H1 (cell line): ENCODE measurements at regions not wholly inside any gene's neighbourhood (a gene's known extent, or its start where the extent isn't known, plus 50 kb on each side); places are given as distances from the start of the nearest gene placed in this dataset.

Experiments
- CTCF ChIA-PET: fragments of 300-600 bp; sonication (Branson Sonifier 250); formaldehyde crosslinking; loops from one replicate; lab custom pipeline; 2021; ENCODE audit not compliant: partially characterized antibody; lab: Charles Lee
- POLR2A ChIA-PET: fragments of 300-600 bp; sonication (Branson Sonifier 250); formaldehyde crosslinking; loops from one replicate; lab custom pipeline; 2021; ENCODE audit warnings: inconsistent platforms; ENCODE audit not compliant: partially characterized antibody; lab: Charles Lee
- DNase-seq, 2 experiments: peaks; one replicate each; pipeline versions ENCODE4 v3.0.0 to v3.0.0-alpha.2; 2010 to 2022; ENCODE audit warnings: low spot score in 2 of 2, low read depth in 1 of 2, mixed read lengths in 1 of 2
- FAIRE-seq: peaks from 2 replicates; lab custom pipeline; 2011; peaks lifted over from hg19 to GRCh38; lab: Jason Lieb, UNC
- H2AFZ ChIP-seq: 2 replicates; pipeline ENCODE4 v1.8.1; 2012; ENCODE audit warnings: low read length, inconsistent platforms
- H2AK5ac ChIP-seq: 2 replicates; pipeline ENCODE4 v1.6.1; 2013; ENCODE audit warnings: low read depth, low read length
- H2BK120ac ChIP-seq: replicated peaks from 2 replicates; pipeline ENCODE3; 2013; ENCODE audit warnings: low read depth, low read length, inconsistent platforms
- H2BK12ac ChIP-seq: 2 replicates; pipeline ENCODE4 v1.6.1; 2013; ENCODE audit warnings: low read depth, low read length
- H2BK15ac ChIP-seq: 2 replicates; pipeline ENCODE4 v1.6.1; 2013; ENCODE audit warnings: low read length
- H2BK20ac ChIP-seq: 2 replicates; pipeline ENCODE4 v1.6.1; 2013; ENCODE audit warnings: low read length
- H2BK5ac ChIP-seq: 2 replicates; pipeline ENCODE4 v1.6.1; 2013; ENCODE audit warnings: low read depth, low read length
- H3K14ac ChIP-seq: 2 replicates; pipeline ENCODE4 v1.6.1; 2013; ENCODE audit warnings: inconsistent platforms; ENCODE audit not compliant: insufficient read length
- H3K18ac ChIP-seq: 2 replicates; pipeline ENCODE4 v1.6.1; 2013; ENCODE audit warnings: low read length; ENCODE audit errors: extremely low read depth
- H3K23ac ChIP-seq: 2 replicates; pipeline ENCODE4 v1.6.1; 2013; ENCODE audit warnings: inconsistent platforms; ENCODE audit not compliant: insufficient read length
- H3K23me2 ChIP-seq: 2 replicates; pipeline ENCODE4 v1.6.1; 2013; ENCODE audit warnings: low read depth, low read length
- H3K27ac ChIP-seq: 2 replicates; pipeline ENCODE4 v1.6.1; 2011; ENCODE audit warnings: low read depth, low read length, inconsistent platforms
- H3K27me3 ChIP-seq, 4 experiments: replicated peaks in 1 of 4; 1 replicate in 1 of 4; 2 replicates in 3 of 4; pipeline versions ENCODE4 v1.6.1 to v1.8.1; 2011 to 2013; ENCODE audit warnings: low read length in 3 of 4, mild to moderate bottlenecking in 3 of 4, inconsistent platforms in 2 of 4, mixed read lengths in 2 of 4, moderate library complexity in 1 of 4; ENCODE audit not compliant: control insufficient read depth in 3 of 4, insufficient read depth in 3 of 4; ENCODE audit errors: extremely low read depth in 1 of 4
- H3K36me3 ChIP-seq, 4 experiments: 2 replicates each; pipeline versions ENCODE4 v1.6.1 to v1.8.1; 2011 to 2013; ENCODE audit warnings: mild to moderate bottlenecking in 4 of 4, low read length in 3 of 4, moderate library complexity in 2 of 4, control low read depth in 1 of 4, inconsistent platforms in 1 of 4; ENCODE audit not compliant: insufficient read depth in 4 of 4, control insufficient read depth in 2 of 4
- H3K4ac ChIP-seq: replicated peaks from 2 replicates; pipeline ENCODE3; 2013; ENCODE audit warnings: low read length, low read depth, mixed read lengths, inconsistent platforms; ENCODE audit not compliant: insufficient read length
- H3K4me1 ChIP-seq, 4 experiments: replicated peaks in 1 of 4; 1 replicate in 1 of 4; 2 replicates in 3 of 4; pipeline versions ENCODE4 v1.6.1 to v1.8.1; 2011 to 2013; ENCODE audit warnings: low read length in 3 of 4, inconsistent platforms in 2 of 4, mixed read lengths in 1 of 4; ENCODE audit not compliant: insufficient read depth in 4 of 4, control insufficient read depth in 3 of 4
- H3K4me2 ChIP-seq, 2 experiments: 2 replicates each; pipeline versions ENCODE4 v1.6.1 to v1.8.1; 2011 to 2013; ENCODE audit warnings: low read depth in 2 of 2, low read length in 2 of 2, control low read depth in 1 of 2, inconsistent platforms in 1 of 2, mild to moderate bottlenecking in 1 of 2; ENCODE audit not compliant: insufficient read depth in 1 of 2
- H3K4me3 ChIP-seq, 4 experiments: fragments of 200-600, 300-600 bp in 1 of 4; sonication (generic), shearing (Covaris generic), sonication (Bioruptor Twin) in 1 of 4; 2 replicates each; pipeline versions ENCODE4 v1.5.1 to v1.8.1; 2011 to 2016; ENCODE audit warnings: low read length in 4 of 4, low read depth in 3 of 4, control low read depth in 2 of 4, inconsistent platforms in 2 of 4, mild to moderate bottlenecking in 2 of 4, mixed read lengths in 1 of 4, moderate library complexity in 1 of 4; ENCODE audit not compliant: insufficient read depth in 2 of 4; ENCODE audit errors: extremely low read depth in 1 of 4
- H3K56ac ChIP-seq: replicated peaks from 2 replicates; pipeline ENCODE3; 2013; ENCODE audit warnings: low read depth, mild to moderate bottlenecking, mixed read lengths, low read length, inconsistent platforms; ENCODE audit not compliant: insufficient read length
- H3K79me1 ChIP-seq: 2 replicates; pipeline ENCODE4 v1.6.1; 2013; ENCODE audit warnings: low read depth, low read length, control low read depth
- H3K79me2 ChIP-seq, 2 experiments: 2 replicates each; pipeline versions ENCODE4 v1.6.1 to v1.8.1; 2012 to 2013; ENCODE audit warnings: low read length in 2 of 2, mild to moderate bottlenecking in 2 of 2, inconsistent platforms in 1 of 2; ENCODE audit not compliant: insufficient read depth in 2 of 2, control insufficient read depth in 1 of 2
- H3K9ac ChIP-seq, 4 experiments: replicated peaks in 1 of 4; 1 replicate in 1 of 4; 2 replicates in 3 of 4; pipeline versions ENCODE4 v1.6.1 to v1.8.1; 2011 to 2013; ENCODE audit warnings: low read depth in 3 of 4, low read length in 3 of 4, control low read depth in 2 of 4, mild to moderate bottlenecking in 2 of 4, moderate library complexity in 2 of 4, inconsistent platforms in 1 of 4; ENCODE audit errors: extremely low read depth in 1 of 4
- H3K9me3 ChIP-seq, 2 experiments: 2 replicates each; pipeline versions ENCODE4 v1.6.1 to v1.8.1; 2012 to 2013; ENCODE audit warnings: mild to moderate bottlenecking in 2 of 2, moderate library complexity in 2 of 2, control low read depth in 1 of 2, inconsistent platforms in 1 of 2, low read depth in 1 of 2, low read length in 1 of 2, mixed read lengths in 1 of 2; ENCODE audit not compliant: insufficient read depth in 2 of 2
- H4K20me1 ChIP-seq, 2 experiments: replicated peaks in 1 of 2; 2 replicates each; pipeline versions ENCODE3 to v1.8.1; 2011 to 2013; ENCODE audit warnings: inconsistent platforms in 2 of 2, low read length in 2 of 2, mild to moderate bottlenecking in 1 of 2; ENCODE audit not compliant: insufficient read depth in 2 of 2, control insufficient read depth in 1 of 2
- H4K5ac ChIP-seq: 2 replicates; pipeline ENCODE4 v1.6.1; 2013; ENCODE audit warnings: low read length, low read depth, mixed read lengths, inconsistent platforms; ENCODE audit not compliant: insufficient read length
- H4K8ac ChIP-seq: 2 replicates; pipeline ENCODE4 v1.8.0; 2013; ENCODE audit warnings: mild to moderate bottlenecking, moderate library complexity, low read length, inconsistent platforms; ENCODE audit not compliant: insufficient read depth; ENCODE audit errors: extremely low read depth
- H4K91ac ChIP-seq: replicated peaks from 2 replicates; pipeline ENCODE3; 2013; ENCODE audit warnings: low read length, mixed read lengths, inconsistent platforms; ENCODE audit not compliant: insufficient read length
- ATF3 ChIP-seq: IDR thresholded peaks from 2 replicates; pipeline ENCODE4 v1.6.1; 2011; ENCODE audit warnings: low read depth, mild to moderate bottlenecking, low read length; ENCODE audit not compliant: insufficient read depth
- CBX8 ChIP-seq: fragments of 300-800, 300-1000 bp; sonication (generic); IDR thresholded peaks from 2 replicates; pipeline ENCODE4 v1.7.1; 2016; ENCODE audit warnings: low read depth, low read length, borderline replicate concordance
- CHD1 ChIP-seq: IDR thresholded peaks from 2 replicates; pipeline ENCODE4 v1.6.1; 2012; ENCODE audit warnings: low read depth, low read length, improper control_type of control experiment
- CTBP2 ChIP-seq: IDR thresholded peaks from 2 replicates; pipeline ENCODE4 v1.7.0; 2011; ENCODE audit warnings: borderline replicate concordance, mild to moderate bottlenecking, moderate library complexity, mixed read lengths, low read length; ENCODE audit not compliant: insufficient read depth, insufficient read length
- FOSL1 ChIP-seq: IDR thresholded peaks from 2 replicates; pipeline ENCODE4 v1.6.1; 2011; ENCODE audit warnings: mild to moderate bottlenecking, low read depth, low read length, moderate library complexity; ENCODE audit not compliant: insufficient read depth
- JUND ChIP-seq: IDR thresholded peaks from 2 replicates; pipeline ENCODE4 v1.6.1; 2011; ENCODE audit warnings: mild to moderate bottlenecking, improper control_type of control experiment, low read length
- KDM5A ChIP-seq: fragments of 200-600 bp; IDR thresholded peaks from 2 replicates; pipeline ENCODE4 v1.7.1; 2012; ENCODE audit warnings: mild to moderate bottlenecking, low read length, inconsistent platforms, mixed read lengths
- POU5F1 ChIP-seq: IDR thresholded peaks from 2 replicates; pipeline ENCODE4 v1.6.1; 2011; ENCODE audit warnings: low read depth, mild to moderate bottlenecking, low read length, moderate library complexity
- RBBP5 ChIP-seq: IDR thresholded peaks from 2 replicates; pipeline ENCODE4 v1.7.1; 2012; ENCODE audit warnings: low read depth, mild to moderate bottlenecking, inconsistent platforms, low read length, moderate library complexity, borderline replicate concordance
- RXRA ChIP-seq: IDR thresholded peaks from 2 replicates; pipeline ENCODE4 v1.6.1; 2011; ENCODE audit warnings: low read depth, mild to moderate bottlenecking, low read length, moderate library complexity; ENCODE audit not compliant: insufficient read depth
- TAF1 ChIP-seq: IDR thresholded peaks from 2 replicates; pipeline ENCODE4 v1.6.1; 2011; ENCODE audit warnings: mild to moderate bottlenecking, low read depth, low read length
- WGBS, 2 experiments: shearing (Covaris generic) in 1 of 2; methylation state at CpG; one replicate each; pipeline versions ENCODE4 v1.1.6 to v1.1.7; 2013 to 2015; ENCODE audit warnings: low lambda C conversion rate in 2 of 2, mixed read lengths in 2 of 2, inconsistent platforms in 1 of 2, low coverage in 1 of 2, missing lambda C conversion rate in 1 of 2; ENCODE audit not compliant: insufficient replicate concordance in 2 of 2, insufficient coverage in 1 of 2, insufficient read length in 1 of 2; ENCODE audit errors: extremely low coverage in 1 of 2, missing lambda C conversion rate in 1 of 2; 5-methylcytosine and 5-hydroxymethylcytosine counted together

GRCh38 chr5:125088522-125089105, 342.2 kb upstream of the ZNF608 start:
- Histone ChIP-seq H3K23ac (no peak overlapping the region), H3K9ac (no peak overlapping the region), H2BK120ac (no peak overlapping the region), H3K27me3 (no peaks in the 10 kb centered on the region), H3K27ac (no peak overlapping the region), H2BK12ac (no peak overlapping the region), H3K23me2 (no peaks in the 10 kb centered on the region), H4K91ac (no peak overlapping the region), H3K14ac (no peak overlapping the region), H4K8ac (no peak overlapping the region), H3K4me1 (no peaks in the 10 kb centered on the region), H3K79me1 (no peaks in the 10 kb centered on the region), H2BK15ac (no peak overlapping the region), H3K4ac (no peak overlapping the region), H2BK5ac (no peak overlapping the region), H4K5ac (no peak overlapping the region), H3K56ac (no peak overlapping the region), H3K4me2 (no peak overlapping the region), H4K20me1 (no peaks in the 10 kb centered on the region), H2AK5ac (no peak overlapping the region), H3K18ac (no peak overlapping the region), H2AFZ (no peak overlapping the region), H2BK20ac (no peak overlapping the region), H3K36me3 (no peaks in the 10 kb centered on the region; a peak in 1 of 8 replicates), H3K4me3 (no peak overlapping the region), H3K79me2 (no peaks in the 10 kb centered on the region), H3K9me3 (peaks cover 0 to 10% of the 10 kb centered on the region in 2 experiments; a peak in 2 of 4 replicates)
- no peak for DNase-seq
- no peak for FAIRE-seq
- POLR2A ChIA-PET, result interaction anchor here (0.7 kb wide), 1 partner anchor 125 kb away, joined by 3 read pairs; no protein-coding TSS in a partner anchor
- WGBS, 2 experiments, result 98% methylated on average over 23 of the region's 27 CpGs; no CpG with 5 or more reads in 1 of the 2 experiments
- CTCF ChIA-PET, result interaction anchor here (0.6 to 1.7 kb wide), 3 partner anchors 8 to 19 kb away, joined by 3 to 9 read pairs (median 3); no protein-coding TSS in a partner anchor
- no peak for TF ChIP-seq CTBP2
- TF ChIP-seq CHD1, result no peak
- TF ChIP-seq CBX8, result no peak
- TF ChIP-seq TAF1, result no peak
- no peak for TF ChIP-seq JUND
- TF ChIP-seq RBBP5, result no peak
- no peak for TF ChIP-seq KDM5A
- no peak for TF ChIP-seq ATF3
- no peak for TF ChIP-seq FOSL1
- no peak for TF ChIP-seq RXRA
- no peak for TF ChIP-seq POU5F1
